ENCODE measurements at regions not wholly inside any gene's neighbourhood (a gene's known extent, or its start where the extent isn't known, plus 50 kb on each side); places are given as distances from the start of the nearest gene placed in this dataset.
"Not testable (repeated sequence)": the region's sequence is repeated elsewhere in the genome, so short reads cannot be mapped to it uniquely, and the experiment has no call there.

DNA sequence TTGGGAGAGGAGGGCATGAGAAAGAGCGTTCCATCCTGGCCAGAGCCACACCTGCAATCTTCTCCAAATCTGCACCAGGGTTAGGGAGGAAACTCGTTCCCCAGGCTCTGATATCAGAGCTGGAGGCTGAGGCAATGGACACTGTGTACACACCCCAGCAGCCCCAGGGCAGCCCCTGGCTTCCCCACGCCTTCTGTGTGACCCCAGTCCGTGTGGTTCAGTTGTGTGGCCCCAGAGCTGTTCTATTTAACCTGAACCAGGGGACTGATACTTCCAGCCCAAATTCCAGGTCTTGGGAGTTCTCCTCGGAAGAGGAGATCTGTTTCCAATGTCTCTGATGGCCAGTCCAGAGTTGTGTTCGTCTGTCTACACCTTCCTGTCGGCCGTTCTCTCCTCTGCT lies 242.6 kb upstream of the EXOC2 start:
- H3K4me3 ChIP-seq (replicated peaks; ENCODE audit: insufficient read depth, low read length) = no peak overlapping the region
- no peaks in the 10 kb centered on the region for H3K27me3 ChIP-seq (ENCODE audit: insufficient read depth, poor library complexity, severe bottlenecking)
- DNase-seq (ENCODE audit: low read depth in 1 of 2, low spot score in 1 of 2) = no peak
- no peak overlapping the region for H3K27ac ChIP-seq (replicated peaks)
- TF ChIP-seq GABPA (IDR thresholded peaks at IDR 0.05; ENCODE audit: low read depth) (no peak), POLR2AphosphoS5 (IDR thresholded peaks at IDR 0.05; ENCODE audit: low read depth) (no peak), SPI1 (IDR thresholded peaks at IDR 0.05; ENCODE audit: borderline replicate concordance, low read depth) (no peak)
- TF ChIP-seq, protein P1, sequence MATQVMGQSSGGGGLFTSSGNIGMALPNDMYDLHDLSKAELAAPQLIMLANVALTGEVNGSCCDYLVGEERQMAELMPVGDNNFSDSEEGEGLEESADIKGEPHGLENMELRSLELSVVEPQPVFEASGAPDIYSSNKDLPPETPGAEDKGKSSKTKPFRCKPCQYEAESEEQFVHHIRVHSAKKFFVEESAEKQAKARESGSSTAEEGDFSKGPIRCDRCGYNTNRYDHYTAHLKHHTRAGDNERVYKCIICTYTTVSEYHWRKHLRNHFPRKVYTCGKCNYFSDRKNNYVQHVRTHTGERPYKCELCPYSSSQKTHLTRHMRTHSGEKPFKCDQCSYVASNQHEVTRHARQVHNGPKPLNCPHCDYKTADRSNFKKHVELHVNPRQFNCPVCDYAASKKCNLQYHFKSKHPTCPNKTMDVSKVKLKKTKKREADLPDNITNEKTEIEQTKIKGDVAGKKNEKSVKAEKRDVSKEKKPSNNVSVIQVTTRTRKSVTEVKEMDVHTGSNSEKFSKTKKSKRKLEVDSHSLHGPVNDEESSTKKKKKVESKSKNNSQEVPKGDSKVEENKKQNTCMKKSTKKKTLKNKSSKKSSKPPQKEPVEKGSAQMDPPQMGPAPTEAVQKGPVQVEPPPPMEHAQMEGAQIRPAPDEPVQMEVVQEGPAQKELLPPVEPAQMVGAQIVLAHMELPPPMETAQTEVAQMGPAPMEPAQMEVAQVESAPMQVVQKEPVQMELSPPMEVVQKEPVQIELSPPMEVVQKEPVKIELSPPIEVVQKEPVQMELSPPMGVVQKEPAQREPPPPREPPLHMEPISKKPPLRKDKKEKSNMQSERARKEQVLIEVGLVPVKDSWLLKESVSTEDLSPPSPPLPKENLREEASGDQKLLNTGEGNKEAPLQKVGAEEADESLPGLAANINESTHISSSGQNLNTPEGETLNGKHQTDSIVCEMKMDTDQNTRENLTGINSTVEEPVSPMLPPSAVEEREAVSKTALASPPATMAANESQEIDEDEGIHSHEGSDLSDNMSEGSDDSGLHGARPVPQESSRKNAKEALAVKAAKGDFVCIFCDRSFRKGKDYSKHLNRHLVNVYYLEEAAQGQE (IDR thresholded peaks at IDR 0.05; ENCODE audit: insufficient replicate concordance, low read depth) = no peak

DNA sequence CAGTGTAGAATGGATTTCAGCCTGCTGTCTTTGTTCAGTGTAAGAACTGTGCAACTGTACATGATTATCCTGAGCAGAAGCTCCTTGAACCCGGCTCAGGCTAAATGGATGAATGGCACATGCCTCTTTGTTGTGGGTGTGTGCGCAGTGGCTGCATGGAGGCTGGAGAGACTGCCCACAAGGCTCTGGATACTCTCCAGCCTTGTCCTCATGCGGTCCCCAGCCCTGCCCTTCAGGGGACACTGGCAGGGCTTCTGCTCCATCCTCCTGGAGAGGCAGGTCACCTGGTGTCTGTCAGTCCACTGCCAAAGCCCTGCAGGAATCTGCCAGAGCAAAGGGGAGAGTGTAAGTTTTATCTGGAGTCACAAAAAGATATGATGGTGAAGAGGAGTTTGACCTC lies 241.7 kb upstream of the EXOC2 start:
- no peak overlapping the region for H3K27ac ChIP-seq (replicated peaks)
- TF ChIP-seq GABPA (IDR thresholded peaks at IDR 0.05; ENCODE audit: low read depth) (no peak), POLR2AphosphoS5 (IDR thresholded peaks at IDR 0.05; ENCODE audit: low read depth) (no peak), SPI1 (IDR thresholded peaks at IDR 0.05; ENCODE audit: borderline replicate concordance, low read depth) (no peak)
- TF ChIP-seq, protein P1 (IDR thresholded peaks at IDR 0.05; ENCODE audit: insufficient replicate concordance, low read depth) = no peak
- TF ChIP-seq, protein P2, sequence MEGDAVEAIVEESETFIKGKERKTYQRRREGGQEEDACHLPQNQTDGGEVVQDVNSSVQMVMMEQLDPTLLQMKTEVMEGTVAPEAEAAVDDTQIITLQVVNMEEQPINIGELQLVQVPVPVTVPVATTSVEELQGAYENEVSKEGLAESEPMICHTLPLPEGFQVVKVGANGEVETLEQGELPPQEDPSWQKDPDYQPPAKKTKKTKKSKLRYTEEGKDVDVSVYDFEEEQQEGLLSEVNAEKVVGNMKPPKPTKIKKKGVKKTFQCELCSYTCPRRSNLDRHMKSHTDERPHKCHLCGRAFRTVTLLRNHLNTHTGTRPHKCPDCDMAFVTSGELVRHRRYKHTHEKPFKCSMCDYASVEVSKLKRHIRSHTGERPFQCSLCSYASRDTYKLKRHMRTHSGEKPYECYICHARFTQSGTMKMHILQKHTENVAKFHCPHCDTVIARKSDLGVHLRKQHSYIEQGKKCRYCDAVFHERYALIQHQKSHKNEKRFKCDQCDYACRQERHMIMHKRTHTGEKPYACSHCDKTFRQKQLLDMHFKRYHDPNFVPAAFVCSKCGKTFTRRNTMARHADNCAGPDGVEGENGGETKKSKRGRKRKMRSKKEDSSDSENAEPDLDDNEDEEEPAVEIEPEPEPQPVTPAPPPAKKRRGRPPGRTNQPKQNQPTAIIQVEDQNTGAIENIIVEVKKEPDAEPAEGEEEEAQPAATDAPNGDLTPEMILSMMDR (IDR thresholded peaks at IDR 0.05; ENCODE audit: insufficient read depth, low read length) = no peak
- no peaks in the 10 kb centered on the region for H3K27me3 ChIP-seq (ENCODE audit: insufficient read depth, poor library complexity, severe bottlenecking)
- DNase-seq (ENCODE audit: low read depth in 1 of 2, low spot score in 1 of 2) = no peak
- H3K4me3 ChIP-seq (replicated peaks; ENCODE audit: insufficient read depth, low read length) = no peak overlapping the region

DNA sequence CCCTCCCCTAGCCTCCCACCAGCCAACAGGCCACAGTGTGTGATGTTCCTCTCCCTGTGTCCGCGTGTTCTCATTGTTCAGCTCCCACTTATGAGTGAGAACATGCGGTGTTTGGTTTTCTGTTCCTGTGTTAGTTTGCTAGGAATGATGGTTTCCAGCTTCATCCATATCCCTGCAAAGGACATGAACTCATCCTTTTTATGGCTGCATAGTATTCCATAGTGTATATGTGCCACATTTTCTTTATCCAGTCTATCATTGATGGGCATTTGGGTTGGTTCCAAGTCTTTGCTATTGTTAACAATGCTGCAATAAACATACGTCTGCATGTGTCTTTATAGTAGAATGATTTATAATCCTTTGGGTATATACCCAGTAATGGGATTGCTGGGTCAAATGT lies 239.0 kb upstream of the EXOC2 start:
- not testable (repeated sequence) for DNase-seq (ENCODE audit: low read depth in 1 of 2, low spot score in 1 of 2); H3K4me3 ChIP-seq (replicated peaks; ENCODE audit: insufficient read depth, low read length); H3K27ac ChIP-seq (replicated peaks); H3K27me3 ChIP-seq (ENCODE audit: insufficient read depth, poor library complexity, severe bottlenecking)

DNA sequence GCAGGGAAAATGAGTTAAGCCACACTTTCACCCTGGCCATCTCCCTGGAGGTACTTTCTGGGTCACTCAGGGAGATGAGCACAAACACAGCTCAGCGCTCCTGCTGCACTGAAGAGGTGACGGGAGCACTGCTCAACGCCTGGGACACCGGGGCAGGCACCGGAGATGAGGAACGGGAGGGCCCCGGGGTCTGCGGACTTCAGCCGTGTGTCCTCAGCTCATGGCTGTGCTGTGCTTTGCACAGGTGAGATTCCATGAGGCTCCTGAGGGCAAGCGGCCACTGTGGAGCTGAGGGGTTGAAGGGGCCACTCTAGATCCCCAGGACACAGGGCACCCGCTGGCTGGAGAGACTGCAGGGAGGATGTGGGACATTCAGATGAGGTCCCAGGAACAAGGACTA lies 234.2 kb upstream of the EXOC2 start:
- TF ChIP-seq, protein P2 (IDR thresholded peaks at IDR 0.05; ENCODE audit: insufficient read depth, low read length) = no peak
- TF ChIP-seq POLR2AphosphoS5 (IDR thresholded peaks at IDR 0.05; ENCODE audit: low read depth) (no peak), SPI1 (IDR thresholded peaks at IDR 0.05; ENCODE audit: borderline replicate concordance, low read depth) (no peak), GABPA (IDR thresholded peaks at IDR 0.05; ENCODE audit: low read depth) (no peak)
- TF ChIP-seq, protein P1 (IDR thresholded peaks at IDR 0.05; ENCODE audit: insufficient replicate concordance, low read depth) = no peak

More for the DNA sequence above, 234.2 kb upstream of the EXOC2 start:
- DNase-seq (ENCODE audit: low read depth in 1 of 2, low spot score in 1 of 2) = no peak
- Histone ChIP-seq H3K27me3 (ENCODE audit: insufficient read depth, poor library complexity, severe bottlenecking) (no peaks in the 10 kb centered on the region), H3K4me3 (replicated peaks; ENCODE audit: insufficient read depth, low read length) (no peak overlapping the region), H3K27ac (replicated peaks) (no peak overlapping the region)

Data from HL-60 (cell line).